Calu3 (cell line): ENCODE measurements at regions not wholly inside any gene's neighbourhood (a gene's known extent, or its start where the extent isn't known, plus 50 kb on each side); places are given as distances from the start of the nearest gene placed in this dataset.

Experiments
- BruUV-seq: library from RNA; stranded (reverse); fragments of 400-500 nt; replicated peaks from 2 replicates; lab custom pipeline; 2021; lab: Mats Ljungman, UMichigan
- CTCF ChIA-PET: fragments of 300-600 bp; sonication (Branson Sonifier 250); formaldehyde crosslinking; loops from one replicate; lab custom pipeline; 2022; ENCODE audit warnings: antibody characterized with exemption; lab: Charles Lee
- DNase-seq: peaks from one replicate; pipeline ENCODE4 v3.0.0; 2022
- H3K27ac Mint-ChIP-seq: one replicate; pipeline ENCODE4 v1.8.0; 2022; ENCODE audit warnings: mixed read lengths; ENCODE audit not compliant: unreplicated experiment
- H3K27me3 Mint-ChIP-seq: one replicate; pipeline ENCODE4 v1.8.0; 2022; ENCODE audit warnings: mixed read lengths; ENCODE audit not compliant: unreplicated experiment
- H3K36me3 Mint-ChIP-seq: one replicate; pipeline ENCODE4 v1.8.0; 2022; ENCODE audit warnings: mild to moderate bottlenecking, moderate library complexity, mixed read lengths; ENCODE audit not compliant: insufficient read depth, unreplicated experiment
- H3K4me1 Mint-ChIP-seq: one replicate; pipeline ENCODE4 v1.8.0; 2022; ENCODE audit warnings: mild to moderate bottlenecking, low read depth, mixed read lengths; ENCODE audit not compliant: unreplicated experiment
- H3K4me3 Mint-ChIP-seq: one replicate; pipeline ENCODE4 v1.8.0; 2022; ENCODE audit warnings: mild to moderate bottlenecking, low read depth, moderate library complexity, mixed read lengths; ENCODE audit not compliant: unreplicated experiment
- H3K9me3 Mint-ChIP-seq: one replicate; pipeline ENCODE4 v1.8.0; 2022; ENCODE audit warnings: low read depth, mixed read lengths; ENCODE audit not compliant: unreplicated experiment
- CTCF ChIP-seq: fragments of 200-600 bp; IDR thresholded peaks from one replicate; pipeline ENCODE4 v1.8.0; 2022; ENCODE audit warnings: antibody characterized with exemption; ENCODE audit not compliant: unreplicated experiment
- intact Hi-C: fragments of 100-400 bp; cut with micrococcal nuclease; formaldehyde crosslinking; loops from one replicate; pipeline ENCODE4 v1.10.0; 2022; ENCODE audit not compliant: unreplicated experiment

- Mint-ChIP-seq H3K9me3 (no peaks in the 10 kb centered on the region), H3K27me3 (no peaks in the 10 kb centered on the region), H3K36me3 (no peaks in the 10 kb centered on the region), H3K4me1 (no peaks in the 10 kb centered on the region), H3K27ac (no peak overlapping the region), H3K4me3 (no peak overlapping the region)
- DNase-seq, result no peak
- CTCF ChIA-PET, result no interaction called here
- no peak for TF ChIP-seq CTCF
- intact Hi-C loops, result no loop called here
- BruUV-seq, result no TSS peak
Measured at GRCh38 chr13:60265566-60265965, 101.8 kb upstream of the DIAPH3 start.

- Mint-ChIP-seq H3K4me1 (no peaks in the 10 kb centered on the region), H3K4me3 (no peak overlapping the region), H3K27ac (no peak overlapping the region), H3K27me3 (peaks cover 10% of the 10 kb centered on the region), H3K36me3 (no peaks in the 10 kb centered on the region), H3K9me3 (no peaks in the 10 kb centered on the region)
- CTCF ChIA-PET, result no interaction called here
- no TSS peak for BruUV-seq
- intact Hi-C loops, result no loop called here
- no peak for DNase-seq
- TF ChIP-seq CTCF, result no peak
Measured at GRCh38 chr13:60267498-60268202, 103.9 kb upstream of the DIAPH3 start.

GRCh38 chr13:60268203-60268555 lies 104.5 kb upstream of the DIAPH3 start:
- H3K36me3 Mint-ChIP-seq, result no peaks in the 10 kb centered on the region
- DNase-seq, result no peak
- no TSS peak for BruUV-seq
- intact Hi-C loops, result no loop called here
- no peaks in the 10 kb centered on the region for H3K9me3 Mint-ChIP-seq
- CTCF ChIA-PET, result no interaction called here
- H3K4me3 Mint-ChIP-seq, result no peak overlapping the region
- H3K4me1 Mint-ChIP-seq, result no peaks in the 10 kb centered on the region
- H3K27me3 Mint-ChIP-seq, result peaks cover 10% of the 10 kb centered on the region
- no peak overlapping the region for H3K27ac Mint-ChIP-seq
- no peak for TF ChIP-seq CTCF

GRCh38 chr13:60273971-60274527 lies 110.3 kb upstream of the DIAPH3 start:
- no peak overlapping the region for H3K27ac Mint-ChIP-seq
- peaks cover 10% of the 10 kb centered on the region for H3K27me3 Mint-ChIP-seq
- H3K4me1 Mint-ChIP-seq, result no peaks in the 10 kb centered on the region
- CTCF ChIA-PET, result no interaction called here
- no peaks in the 10 kb centered on the region for H3K9me3 Mint-ChIP-seq
- DNase-seq, result no peak
- no peak for TF ChIP-seq CTCF
- no peaks in the 10 kb centered on the region for H3K36me3 Mint-ChIP-seq
- no peak overlapping the region for H3K4me3 Mint-ChIP-seq
- no TSS peak for BruUV-seq
- intact Hi-C loops, result no loop called here
